HG02610 (cell line): ENCODE measurements at regions not wholly inside any gene's neighbourhood (a gene's known extent, or its start where the extent isn't known, plus 50 kb on each side); places are given as distances from the start of the nearest gene placed in this dataset.

Experiments used
- ATAC-seq: cut with Tn5 transposase; IDR thresholded peaks from one replicate; pipeline ENCODE4 v1.9.1; 2021; ENCODE audit warnings: mild to moderate bottlenecking, moderate library complexity; ENCODE audit not compliant: unreplicated experiment

DNA sequence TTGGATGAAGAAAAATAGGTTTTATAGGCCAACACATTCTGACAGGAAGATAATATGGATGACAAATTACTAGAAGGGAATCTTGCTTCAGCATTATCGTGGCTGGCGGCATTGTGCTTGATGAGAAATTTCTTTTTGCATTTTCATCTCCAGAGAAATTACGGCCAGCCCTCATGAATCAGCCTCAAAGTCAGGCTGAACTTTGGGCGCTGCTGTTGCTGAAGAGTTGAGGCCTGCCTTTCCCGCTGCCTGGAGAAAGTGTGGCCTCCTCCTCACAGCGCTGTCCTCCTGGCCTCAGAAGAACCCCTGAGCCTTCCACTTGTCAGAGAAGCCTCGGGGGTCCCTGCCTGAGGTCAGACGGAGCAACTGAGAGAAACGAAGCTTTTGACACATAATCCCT lies 272.4 kb upstream of the KCNIP4 start:
- no peak for ATAC-seq

DNA sequence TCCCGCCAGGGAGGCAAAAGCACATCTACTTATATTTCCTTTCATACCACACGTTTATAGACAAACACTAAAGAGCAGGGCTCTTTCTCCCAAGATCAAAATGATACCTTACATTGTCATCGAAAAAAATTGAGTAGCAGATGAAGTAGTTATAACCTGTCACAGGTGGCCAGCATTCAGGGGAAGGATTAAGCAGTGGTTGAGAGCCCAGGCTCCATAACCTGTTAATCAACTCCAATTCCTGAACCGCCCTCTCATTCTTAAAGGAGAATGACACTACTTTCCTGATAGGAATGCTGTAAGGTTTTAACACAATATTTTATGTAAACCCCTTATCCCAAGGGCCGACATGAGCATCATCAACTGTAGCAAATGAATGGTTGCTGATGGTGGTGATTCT lies 268.9 kb upstream of the KCNIP4 start:
- ATAC-seq, result no peak

DNA sequence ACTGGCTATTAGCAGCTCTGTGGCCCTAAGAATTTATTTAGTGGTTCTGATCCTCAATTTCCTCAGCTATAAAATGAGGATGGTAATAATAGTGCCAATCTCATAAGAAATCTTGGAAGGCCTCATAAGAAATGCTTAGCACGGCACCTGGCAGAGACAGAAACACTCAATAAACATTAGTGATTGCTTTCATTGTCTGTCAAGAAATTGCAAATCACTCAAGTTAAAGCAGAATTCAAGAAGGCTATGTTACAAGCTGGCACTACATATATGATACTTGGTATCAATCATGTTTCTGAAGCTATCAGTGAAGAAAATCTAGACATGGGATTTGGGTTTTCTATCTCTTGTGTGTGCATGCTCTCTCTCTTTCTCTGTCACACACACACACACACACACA lies 267.7 kb upstream of the KCNIP4 start:
- ATAC-seq, result no peak

DNA sequence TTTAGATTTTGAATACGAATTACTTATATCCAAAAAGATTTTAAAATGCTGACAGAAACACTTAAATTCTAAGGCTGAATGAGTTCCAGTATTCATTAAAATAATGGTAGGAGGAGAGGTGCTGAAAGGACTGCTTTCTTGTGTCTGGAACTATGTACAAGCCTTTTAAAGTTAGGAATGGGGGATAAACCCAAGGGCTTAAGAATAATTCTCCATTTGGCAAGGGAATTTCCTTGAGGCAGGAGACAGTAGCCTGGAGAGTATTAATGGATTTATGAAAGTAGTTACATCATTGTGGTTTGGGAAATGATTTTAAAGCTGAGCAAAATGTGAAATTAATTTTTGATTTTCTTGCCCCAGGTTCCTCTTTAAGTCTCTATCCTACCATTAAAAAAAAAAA lies 266.5 kb upstream of the KCNIP4 start:
- no peak for ATAC-seq

DNA sequence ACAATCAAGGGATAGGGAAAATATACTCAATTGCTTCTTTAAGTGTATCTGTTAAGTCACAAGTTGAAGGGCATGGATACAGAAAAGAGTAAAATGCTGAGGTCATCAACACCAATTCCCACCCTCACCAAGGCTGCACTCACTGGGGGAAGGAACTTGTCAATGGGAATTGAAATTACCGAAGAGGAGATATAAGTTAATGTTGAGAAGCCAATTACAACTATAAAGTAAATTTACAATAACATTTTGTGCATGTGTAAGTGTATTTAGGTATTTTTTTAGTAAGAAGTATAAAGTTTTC lies 255.1 kb upstream of the KCNIP4 start:
- ATAC-seq, result no peak

DNA sequence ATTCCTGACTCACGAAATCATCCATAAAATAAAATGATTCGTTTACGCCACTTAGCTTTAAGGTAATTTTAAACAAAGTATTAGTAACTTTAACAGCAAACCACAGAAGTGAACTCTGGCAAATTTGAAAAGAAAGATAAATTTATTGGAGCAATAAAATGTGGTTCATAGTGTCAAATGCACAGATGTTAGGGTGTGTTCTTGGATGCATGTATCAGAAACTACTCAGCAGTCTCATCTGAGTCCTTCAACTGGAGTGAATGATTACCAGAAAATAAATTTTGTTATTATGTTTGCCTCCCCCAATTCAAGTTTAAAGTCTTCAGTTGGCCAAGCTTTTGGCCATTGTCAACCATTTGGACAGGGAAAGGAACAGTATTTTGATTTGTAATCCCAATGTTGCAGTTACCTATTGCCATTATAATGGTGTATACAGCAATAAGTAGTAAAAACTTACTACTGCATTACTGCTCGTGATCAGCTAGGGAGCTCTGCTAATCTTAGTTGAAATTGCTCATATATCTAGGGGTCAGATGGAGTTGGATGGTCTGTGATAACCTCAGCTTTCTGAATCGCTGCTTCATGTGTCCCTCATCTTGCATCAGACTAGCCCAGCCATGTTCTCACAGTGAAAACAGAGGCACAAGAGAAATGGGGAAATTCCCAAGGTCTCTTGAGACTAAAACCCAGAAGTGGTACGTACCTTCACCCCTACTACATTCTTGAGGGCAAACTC lies 254.6 kb upstream of the KCNIP4 start:
- ATAC-seq, result no peak

DNA sequence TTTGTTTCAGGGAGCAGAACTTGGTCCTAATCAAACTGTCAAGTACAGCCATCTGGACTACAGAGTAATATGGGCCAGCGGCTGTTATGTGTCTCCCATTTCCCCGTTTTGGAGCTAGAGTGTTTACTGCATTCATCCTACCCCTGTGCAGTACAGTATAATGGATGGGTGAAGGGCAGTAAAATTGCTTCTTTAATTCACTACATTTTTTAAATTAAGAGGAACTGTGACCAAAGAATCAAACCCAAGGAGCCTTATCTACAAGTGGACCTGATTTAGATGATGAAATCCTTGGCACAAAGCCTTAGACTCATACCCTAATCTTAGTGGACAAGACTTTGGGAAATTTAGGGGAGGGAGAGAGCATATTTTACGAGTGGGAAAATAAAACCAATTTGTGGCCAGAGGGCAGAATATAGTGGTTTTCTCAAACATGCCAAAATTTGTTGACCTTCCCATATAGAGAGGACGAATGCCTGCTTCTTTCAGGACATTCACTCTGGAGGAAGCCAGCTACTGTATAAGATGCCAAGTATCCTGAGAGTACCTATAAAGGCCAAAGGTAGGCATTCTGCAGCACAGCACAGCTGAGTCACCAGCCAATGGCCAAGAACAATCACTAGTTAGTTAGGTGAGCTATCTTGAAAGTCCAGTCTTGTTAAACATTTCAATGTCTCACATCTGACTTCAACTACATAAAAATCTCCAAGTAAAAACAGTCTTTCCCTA lies 253.8 kb upstream of the KCNIP4 start:
- no peak for ATAC-seq

DNA sequence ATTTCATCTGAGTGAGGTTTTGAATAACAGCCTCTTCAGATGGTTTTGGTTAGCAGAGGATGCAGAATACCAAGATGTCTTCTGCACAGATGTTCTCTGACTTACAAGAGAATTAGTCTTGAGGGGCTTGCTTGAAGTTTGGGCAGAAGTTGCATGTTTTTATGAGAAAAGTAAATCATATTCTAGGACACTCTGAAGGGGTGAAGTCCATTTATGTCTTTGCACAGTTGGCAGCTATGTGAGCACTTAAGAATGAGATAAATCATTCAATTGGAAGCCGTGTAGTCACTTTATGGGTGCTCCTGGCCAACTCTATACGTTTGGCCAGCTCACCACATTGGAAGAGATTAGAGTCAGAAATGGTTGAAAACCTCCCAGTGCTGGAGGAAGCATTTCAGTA lies 252.7 kb upstream of the KCNIP4 start:
- ATAC-seq, result no peak

DNA sequence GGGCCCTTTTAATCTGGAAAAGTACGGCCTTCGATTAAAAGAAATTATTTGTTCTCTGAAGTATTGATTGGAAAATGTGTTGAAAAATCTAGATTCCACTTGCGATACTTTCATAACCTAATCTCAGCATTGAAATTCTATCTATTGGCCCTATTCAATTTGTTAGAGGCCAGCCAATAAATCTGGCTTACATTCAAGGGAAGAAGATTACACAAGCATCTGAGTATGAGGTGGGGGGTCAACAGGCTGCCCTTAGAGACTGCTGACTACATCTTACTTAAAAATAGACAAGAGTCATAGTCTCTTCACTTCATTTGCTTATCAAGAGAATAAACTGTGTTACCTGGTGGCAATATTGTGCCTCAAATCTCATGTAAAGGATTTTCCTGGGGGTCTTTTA lies 248.0 kb upstream of the KCNIP4 start:
- no peak for ATAC-seq

DNA sequence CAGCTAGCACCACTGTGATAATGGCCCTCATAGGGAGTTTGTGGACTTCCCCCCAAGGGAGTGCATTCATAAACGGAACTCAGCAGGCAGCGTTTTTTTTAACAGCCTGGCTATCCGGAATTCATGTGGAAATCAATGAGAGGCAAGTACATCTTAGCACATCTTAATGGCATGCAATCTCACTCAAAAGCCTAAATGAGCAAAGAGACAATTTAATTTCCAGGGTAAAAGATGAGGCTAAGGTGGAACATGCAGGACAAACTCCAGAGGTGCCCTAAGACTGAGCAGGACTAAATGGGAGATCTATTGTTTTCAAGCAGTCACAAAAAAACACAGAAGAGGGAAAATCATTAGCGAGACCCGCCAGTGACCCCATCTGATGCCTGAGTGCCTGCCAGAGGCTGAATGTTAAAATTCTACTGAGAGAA lies 243.5 kb upstream of the KCNIP4 start:
- no peak for ATAC-seq

DNA sequence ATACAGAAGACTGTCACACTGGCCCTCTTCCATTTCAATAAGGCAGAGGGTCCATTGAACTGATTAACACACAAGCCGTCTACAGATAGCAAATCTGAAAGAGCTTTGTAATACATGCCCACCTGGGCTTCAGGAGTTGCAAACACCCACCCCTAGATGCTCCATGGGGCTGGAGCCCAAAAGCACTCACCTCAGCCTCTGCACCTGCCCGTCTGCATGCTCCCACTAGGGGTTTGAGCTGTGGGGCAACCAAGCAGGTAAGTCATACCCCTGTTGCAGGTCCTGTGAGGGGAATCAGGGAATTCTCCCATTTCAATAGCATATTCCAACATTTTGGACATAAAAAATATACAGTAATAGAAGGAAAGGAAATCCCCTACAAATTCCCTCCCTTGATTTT lies 243.0 kb upstream of the KCNIP4 start:
- no peak for ATAC-seq

DNA sequence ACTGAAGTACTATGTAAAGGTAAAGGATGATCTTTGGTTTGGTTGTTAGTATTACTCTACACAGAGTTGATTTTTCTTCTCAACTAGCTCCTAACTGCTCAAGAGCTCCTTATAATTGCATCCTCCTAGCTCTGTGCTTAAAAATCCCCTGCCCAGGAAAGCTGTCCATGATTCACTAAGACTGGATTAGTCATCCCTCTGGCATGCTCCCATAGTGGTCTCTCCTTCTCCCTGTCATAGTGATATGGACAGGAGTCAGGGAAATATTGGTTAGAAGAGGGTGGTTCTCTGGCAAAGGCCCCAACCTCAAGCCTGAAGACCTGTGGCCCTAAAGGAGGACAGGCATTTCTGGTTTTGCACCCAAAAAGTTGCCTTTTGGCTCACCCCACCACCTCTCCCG lies 242.3 kb upstream of the KCNIP4 start:
- ATAC-seq, result no peak

DNA sequence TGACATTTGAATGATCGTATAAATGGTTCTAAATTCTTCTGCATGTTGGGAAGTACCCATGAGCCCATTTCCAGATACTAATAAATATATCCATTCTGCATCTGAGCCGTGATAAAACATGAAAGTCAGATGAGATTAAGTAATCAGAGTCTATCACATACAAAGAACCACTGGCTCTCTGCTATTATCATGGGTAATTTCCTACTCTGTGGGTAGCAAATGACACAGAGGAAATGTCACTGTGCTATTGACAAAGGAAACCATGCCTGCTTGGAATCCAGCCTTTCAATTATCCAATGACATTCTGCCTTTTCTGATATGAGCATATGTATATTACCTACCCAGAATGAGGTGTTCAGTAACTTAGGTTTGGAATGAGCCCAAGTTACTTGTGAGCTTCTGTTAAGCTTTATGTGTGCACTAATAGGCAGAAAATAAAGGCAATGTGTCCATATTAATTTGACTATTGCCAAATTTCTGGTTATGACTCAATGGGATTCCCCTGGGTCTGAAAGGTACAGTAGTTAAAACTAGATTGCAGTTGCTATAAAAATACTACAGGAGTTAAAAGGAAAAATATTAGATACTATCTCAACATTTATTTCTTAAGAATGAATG lies 238.7 kb upstream of the KCNIP4 start:
- no peak for ATAC-seq

DNA sequence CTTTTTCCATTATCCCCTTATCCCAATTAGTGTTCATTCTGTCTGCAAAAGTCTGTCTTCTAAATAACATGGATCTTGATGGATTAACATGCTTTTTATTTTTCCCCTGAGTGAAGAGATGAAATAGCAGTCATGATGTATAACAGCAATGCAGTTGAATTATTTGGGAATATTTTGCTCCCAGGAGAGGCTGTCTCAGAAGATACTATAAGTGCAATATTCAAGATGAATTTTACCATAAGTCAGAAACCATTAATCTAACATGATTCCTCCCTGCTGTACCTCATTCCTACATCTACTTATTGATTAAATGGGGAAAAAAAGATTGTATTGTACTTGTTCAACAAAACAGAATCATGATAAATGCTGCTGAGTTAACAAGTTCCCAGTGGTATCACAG lies 233.2 kb upstream of the KCNIP4 start:
- no peak for ATAC-seq

DNA sequence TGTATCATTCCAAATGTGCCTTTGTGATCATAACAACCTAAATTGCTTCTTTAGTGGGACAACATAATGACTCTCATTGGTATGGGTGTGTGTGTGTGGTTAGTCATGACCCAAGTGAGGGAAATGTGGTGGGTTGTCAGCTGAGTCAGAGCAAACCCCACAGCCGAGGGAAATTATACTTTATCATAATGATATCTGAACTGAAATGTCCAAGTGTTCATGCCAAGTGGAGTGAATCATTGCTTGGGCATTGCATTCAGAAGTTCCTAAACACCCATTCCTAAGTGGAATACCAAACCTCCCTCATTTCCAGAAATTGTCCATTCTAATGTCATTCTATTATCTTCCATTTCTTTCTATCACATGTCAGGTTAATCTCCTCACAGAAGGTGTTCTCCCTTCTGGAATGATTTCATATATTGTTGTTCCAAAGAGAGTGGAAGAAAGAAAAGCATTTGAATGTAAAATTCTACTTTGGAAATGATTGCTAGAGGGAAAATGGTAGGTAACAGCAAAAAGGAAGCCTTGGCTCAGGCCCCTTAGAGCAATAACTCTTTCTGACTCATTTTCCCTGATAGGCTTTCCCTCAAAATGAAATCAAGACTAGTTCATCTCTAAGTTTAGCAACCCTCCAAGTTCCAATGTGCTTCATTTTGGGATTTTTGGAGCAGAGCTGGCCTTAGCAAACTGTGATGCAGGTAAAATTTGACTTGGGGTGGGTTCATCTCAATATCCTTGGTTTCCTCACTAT lies 230.7 kb upstream of the KCNIP4 start:
- ATAC-seq, result no peak

DNA sequence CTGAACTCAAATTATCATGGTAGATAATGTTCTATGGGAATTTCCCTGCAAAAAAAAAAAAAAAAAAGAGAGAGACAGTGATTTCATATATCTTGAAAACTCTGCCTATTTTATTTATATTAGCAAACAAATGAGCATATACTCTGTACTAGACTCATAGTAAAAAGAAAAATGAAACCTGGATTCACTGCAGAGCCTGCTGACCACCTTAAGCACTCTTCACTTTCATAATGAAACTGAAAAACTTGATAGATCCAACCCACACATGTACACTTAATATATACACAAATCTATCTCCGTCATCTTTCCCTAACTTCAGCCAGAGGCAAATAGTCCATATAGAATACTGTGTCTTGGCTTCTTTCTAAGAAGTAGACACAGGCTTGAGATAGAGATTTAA lies 226.1 kb upstream of the KCNIP4 start:
- no peak for ATAC-seq

DNA sequence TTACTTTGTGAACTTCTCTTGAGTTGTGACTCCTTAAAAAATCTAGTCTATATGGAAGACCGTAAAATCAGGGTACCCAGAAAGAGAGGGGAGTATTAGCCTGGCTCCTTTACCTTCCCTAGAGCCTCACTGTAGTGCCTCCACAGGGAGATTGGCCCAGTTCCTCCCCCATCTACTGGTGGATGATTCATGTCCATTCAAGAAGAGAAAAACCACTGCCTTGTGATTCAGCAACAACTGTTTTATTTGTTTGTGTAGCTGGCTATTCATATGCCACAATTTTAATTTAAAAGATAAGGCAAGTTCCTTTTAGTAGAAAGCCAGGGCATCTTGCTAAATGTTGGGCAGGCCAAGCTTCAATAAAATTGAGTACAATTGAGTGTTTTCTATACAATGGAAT lies 221.8 kb upstream of the KCNIP4 start:
- no peak for ATAC-seq

DNA sequence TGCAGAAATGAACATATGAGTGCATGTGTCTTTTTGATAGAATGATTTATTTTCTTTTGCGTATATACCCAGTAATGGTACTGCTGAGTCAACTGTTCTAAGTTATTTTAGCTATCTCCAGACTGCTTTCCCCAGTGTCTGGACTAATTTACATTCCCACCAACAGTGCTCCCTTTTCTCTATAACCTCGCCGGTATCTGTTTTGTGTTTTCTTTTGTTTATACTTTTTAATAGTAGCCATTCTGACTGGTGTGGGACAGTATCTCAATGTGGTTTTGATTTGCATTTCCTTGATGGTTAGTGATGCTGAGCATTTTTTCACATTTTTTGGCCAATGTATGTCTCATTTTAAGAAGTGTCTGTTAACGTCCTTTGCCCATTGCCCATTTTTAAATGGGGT lies 218.6 kb upstream of the KCNIP4 start:
- ATAC-seq, result no peak

DNA sequence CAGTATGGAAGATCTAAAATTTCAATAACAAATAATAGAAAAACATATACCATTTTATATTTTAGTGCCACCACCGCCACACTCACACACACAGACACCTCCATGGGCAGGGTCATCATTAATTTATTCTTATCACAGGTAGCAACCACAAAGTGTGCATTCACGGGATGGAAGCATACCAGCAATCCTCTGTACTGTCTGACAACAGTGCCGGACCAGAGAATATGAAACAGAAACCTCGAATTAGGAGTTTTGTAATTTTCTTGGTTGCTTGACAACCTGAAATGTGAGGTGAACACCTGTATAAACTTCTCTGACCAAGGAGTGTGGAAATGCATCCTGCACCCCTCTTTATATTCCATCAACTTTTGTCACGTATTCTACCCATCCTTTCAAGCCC lies 213.9 kb upstream of the KCNIP4 start:
- no peak for ATAC-seq

DNA sequence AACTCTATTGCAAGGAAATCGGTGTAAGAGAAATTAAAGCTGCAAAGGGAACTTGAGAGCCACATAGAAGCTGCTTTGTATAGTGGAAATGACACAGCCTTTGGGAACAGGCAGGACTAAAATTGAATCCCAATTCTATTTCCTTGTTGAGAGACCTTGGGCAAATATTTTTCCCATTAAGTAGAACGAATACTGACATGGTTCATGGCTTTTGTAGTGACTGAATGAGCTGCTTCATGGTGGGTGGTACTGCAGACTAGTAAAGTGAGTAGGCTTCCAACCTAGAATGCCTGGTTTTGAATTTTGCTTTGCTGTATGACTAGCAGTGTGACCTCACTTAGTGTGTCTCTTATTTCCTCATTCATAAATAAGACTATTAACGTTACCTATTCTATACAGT lies 182.2 kb upstream of the KCNIP4 start:
- no peak for ATAC-seq

DNA sequence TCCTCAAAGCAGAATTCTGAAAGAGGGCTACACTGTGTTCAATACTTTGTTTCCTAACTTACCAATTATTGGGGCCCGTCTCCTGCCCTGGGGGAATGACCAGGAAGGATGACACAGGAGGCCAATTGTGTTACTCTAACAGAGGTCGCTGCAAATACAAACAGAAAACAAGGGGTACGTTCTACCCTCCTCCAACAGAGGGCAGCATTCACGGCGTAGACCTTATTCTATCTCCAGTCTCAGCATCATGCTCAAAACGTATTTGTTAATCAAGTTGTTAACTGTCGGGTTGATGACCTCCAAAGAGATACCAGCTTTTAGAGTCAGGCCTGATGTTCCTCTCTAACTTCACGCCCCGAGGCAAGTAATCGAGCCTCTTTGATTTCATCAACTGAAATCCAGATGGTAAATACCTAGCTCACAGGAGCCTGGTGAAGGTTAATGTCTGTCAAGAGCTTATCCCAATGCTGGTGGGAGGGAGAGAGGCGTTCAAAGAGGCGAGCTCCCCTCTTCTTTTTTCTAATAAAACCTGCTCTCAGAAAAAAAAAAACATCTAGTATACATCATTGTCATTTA lies 181.0 kb upstream of the KCNIP4 start:
- ATAC-seq, result no peak
